DND-41 (cell line): ENCODE measurements at regions not wholly inside any gene's neighbourhood (a gene's known extent, or its start where the extent isn't known, plus 50 kb on each side); places are given as distances from the start of the nearest gene placed in this dataset.

Experiments
- EZH2 ChIP-seq: IDR thresholded peaks from 3 replicates; pipeline ENCODE4 v1.6.1; 2012; ENCODE audit warnings: borderline replicate concordance, low read depth, mild to moderate bottlenecking, moderate library complexity, low read length, inconsistent platforms; ENCODE audit not compliant: severe bottlenecking
- TF ChIP-seq, protein P1 (sequence below): IDR thresholded peaks from 2 replicates; pipeline ENCODE4 v1.5.1; 2012; ENCODE audit warnings: borderline replicate concordance, low read length, moderate library complexity, mild to moderate bottlenecking; ENCODE audit not compliant: poor library complexity, severe bottlenecking; ENCODE audit errors: extremely low read depth

DNA sequence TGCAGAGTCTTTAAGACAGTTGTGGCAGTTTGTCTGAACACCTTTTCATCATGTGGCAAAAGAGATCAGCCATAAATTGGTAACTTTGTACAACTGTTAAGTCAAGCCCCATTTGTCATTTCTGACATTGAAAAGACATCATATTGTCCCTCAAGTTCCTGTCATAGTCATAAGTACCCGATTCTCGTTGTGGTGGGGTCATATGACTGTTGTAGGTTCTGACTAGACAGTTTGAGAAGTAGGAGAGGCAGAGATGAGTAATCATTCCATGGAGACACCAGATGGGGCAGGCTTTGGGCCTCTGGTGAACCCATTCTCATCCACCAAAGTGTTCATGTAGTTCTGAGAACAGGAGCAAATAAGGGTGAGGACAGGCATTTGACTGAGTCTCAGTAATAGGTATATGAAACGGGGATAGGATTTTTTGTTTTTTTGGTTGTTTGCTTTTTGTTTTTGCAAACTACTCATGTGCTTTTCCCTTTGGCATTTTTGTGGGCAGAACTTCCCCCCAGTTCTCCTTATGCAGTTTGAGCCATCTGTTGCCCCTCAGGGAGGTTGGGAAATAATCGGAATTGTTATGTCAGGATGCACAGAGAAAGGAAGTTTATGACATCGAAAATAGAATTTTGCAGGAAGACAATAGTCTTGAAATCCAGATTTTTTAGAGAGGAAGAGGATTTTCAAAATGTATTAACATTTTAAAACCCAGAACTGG, 86.9 kb upstream of the KCNE2 start:
- TF ChIP-seq, protein P1, sequence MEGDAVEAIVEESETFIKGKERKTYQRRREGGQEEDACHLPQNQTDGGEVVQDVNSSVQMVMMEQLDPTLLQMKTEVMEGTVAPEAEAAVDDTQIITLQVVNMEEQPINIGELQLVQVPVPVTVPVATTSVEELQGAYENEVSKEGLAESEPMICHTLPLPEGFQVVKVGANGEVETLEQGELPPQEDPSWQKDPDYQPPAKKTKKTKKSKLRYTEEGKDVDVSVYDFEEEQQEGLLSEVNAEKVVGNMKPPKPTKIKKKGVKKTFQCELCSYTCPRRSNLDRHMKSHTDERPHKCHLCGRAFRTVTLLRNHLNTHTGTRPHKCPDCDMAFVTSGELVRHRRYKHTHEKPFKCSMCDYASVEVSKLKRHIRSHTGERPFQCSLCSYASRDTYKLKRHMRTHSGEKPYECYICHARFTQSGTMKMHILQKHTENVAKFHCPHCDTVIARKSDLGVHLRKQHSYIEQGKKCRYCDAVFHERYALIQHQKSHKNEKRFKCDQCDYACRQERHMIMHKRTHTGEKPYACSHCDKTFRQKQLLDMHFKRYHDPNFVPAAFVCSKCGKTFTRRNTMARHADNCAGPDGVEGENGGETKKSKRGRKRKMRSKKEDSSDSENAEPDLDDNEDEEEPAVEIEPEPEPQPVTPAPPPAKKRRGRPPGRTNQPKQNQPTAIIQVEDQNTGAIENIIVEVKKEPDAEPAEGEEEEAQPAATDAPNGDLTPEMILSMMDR, result no peak
- TF ChIP-seq EZH2, result no peak
